Left ventricle myocardium inferior (tissue), 1 donor: ENCODE measurements at regions not wholly inside any gene's neighbourhood (a gene's known extent, or its start where the extent isn't known, plus 50 kb on each side); places are given as distances from the start of the nearest gene placed in this dataset.

Source experiments
- DNase-seq: peaks from one replicate; pipeline ENCODE4 v3.0.0-alpha.2; 2020
- H3K27ac ChIP-seq: fragments of 200-600 bp; replicated peaks from 2 replicates; pipeline ENCODE4 v1.8.0; 2021
- H3K27me3 ChIP-seq: fragments of 200-600 bp; 2 replicates; pipeline ENCODE4 v1.8.0; 2021; ENCODE audit warnings: low read depth
- H3K36me3 ChIP-seq: fragments of 200-600 bp; 2 replicates; pipeline ENCODE4 v1.8.0; 2021
- H3K4me1 ChIP-seq: fragments of 200-600 bp; 2 replicates; pipeline ENCODE4 v1.8.0; 2021
- H3K4me3 ChIP-seq: fragments of 200-600 bp; 2 replicates; pipeline ENCODE4 v1.8.0; 2021; ENCODE audit warnings: mild to moderate bottlenecking, moderate library complexity
- H3K9me3 ChIP-seq: fragments of 200-600 bp; replicated peaks from 2 replicates; pipeline ENCODE4 v1.8.0; 2021
- intact Hi-C: fragments of 100-400 bp; cut with micrococcal nuclease; formaldehyde crosslinking; loops from one replicate; pipeline ENCODE4 v1.11.0; 2022
- TF ChIP-seq, protein P1 (sequence below): fragments of 200-600 bp; IDR thresholded peaks from 2 replicates; pipeline ENCODE4 v1.8.0; 2021; ENCODE audit warnings: antibody characterized with exemption, mild to moderate bottlenecking, borderline replicate concordance
- donor health status: DM: no; HTN: yes; CAD: no; lungs with severe emphysema.

DNA sequence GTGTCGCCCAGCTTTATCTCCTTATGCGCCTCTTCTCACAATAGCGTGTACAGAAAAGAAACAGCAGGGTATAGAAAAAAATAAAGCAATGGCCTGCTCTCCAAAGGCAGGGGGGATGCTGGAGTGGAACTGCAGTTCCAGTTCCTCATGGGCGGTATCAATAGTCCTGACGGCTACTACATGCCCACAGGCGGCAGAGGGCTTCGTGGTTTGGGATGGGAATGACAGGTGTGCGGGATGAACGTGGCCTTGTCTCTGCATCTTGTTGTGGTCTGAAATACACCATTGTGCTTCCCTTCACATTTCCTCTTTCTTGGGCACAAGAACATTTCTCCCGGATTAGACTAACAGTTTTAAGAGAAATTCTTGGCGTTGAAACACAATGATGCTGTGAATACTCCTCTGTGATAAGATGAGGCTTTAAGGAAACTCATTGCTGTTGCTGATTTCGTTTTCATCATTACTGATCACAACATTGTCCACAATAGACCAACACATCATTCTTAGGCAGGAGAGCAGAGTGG lies 124.1 kb upstream of the IGFBP7 start:
- no peaks in the 10 kb centered on the region for H3K9me3 ChIP-seq
- no peaks in the 10 kb centered on the region for H3K36me3 ChIP-seq
- no peaks in the 10 kb centered on the region for H3K4me1 ChIP-seq
- H3K27me3 ChIP-seq = peaks cover 22% of the 10 kb centered on the region
- intact Hi-C loops = no loop called here
- no peak overlapping the region for H3K27ac ChIP-seq
- no peak for DNase-seq
- no peak overlapping the region for H3K4me3 ChIP-seq
- TF ChIP-seq, protein P1, sequence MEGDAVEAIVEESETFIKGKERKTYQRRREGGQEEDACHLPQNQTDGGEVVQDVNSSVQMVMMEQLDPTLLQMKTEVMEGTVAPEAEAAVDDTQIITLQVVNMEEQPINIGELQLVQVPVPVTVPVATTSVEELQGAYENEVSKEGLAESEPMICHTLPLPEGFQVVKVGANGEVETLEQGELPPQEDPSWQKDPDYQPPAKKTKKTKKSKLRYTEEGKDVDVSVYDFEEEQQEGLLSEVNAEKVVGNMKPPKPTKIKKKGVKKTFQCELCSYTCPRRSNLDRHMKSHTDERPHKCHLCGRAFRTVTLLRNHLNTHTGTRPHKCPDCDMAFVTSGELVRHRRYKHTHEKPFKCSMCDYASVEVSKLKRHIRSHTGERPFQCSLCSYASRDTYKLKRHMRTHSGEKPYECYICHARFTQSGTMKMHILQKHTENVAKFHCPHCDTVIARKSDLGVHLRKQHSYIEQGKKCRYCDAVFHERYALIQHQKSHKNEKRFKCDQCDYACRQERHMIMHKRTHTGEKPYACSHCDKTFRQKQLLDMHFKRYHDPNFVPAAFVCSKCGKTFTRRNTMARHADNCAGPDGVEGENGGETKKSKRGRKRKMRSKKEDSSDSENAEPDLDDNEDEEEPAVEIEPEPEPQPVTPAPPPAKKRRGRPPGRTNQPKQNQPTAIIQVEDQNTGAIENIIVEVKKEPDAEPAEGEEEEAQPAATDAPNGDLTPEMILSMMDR = no peak

DNA sequence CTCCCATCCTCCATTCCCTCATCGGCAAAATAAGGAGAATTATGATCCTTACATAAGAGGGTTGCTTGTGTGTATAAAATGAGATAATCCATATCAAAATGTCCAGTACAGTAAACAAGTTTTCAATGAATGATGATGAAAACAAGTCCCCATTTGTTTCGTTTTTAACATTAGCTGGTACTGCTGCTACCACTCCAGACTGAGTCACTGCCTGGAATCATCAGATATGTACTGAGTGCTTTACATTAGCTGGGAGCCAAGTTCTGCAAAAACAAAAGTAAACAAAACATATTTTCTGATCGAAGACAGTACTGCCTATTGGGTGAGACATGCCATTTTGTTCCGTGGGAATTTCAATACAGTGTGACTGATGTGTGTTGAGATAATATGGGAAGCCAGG lies 123.2 kb upstream of the IGFBP7 start:
- H3K36me3 ChIP-seq = no peaks in the 10 kb centered on the region
- no peaks in the 10 kb centered on the region for H3K9me3 ChIP-seq
- H3K27ac ChIP-seq = no peak overlapping the region
- TF ChIP-seq, protein P1 = no peak
- intact Hi-C loops = no loop called here
- DNase-seq = no peak
- H3K27me3 ChIP-seq = peaks cover 17% of the 10 kb centered on the region
- H3K4me1 ChIP-seq = no peaks in the 10 kb centered on the region
- no peak overlapping the region for H3K4me3 ChIP-seq

DNA sequence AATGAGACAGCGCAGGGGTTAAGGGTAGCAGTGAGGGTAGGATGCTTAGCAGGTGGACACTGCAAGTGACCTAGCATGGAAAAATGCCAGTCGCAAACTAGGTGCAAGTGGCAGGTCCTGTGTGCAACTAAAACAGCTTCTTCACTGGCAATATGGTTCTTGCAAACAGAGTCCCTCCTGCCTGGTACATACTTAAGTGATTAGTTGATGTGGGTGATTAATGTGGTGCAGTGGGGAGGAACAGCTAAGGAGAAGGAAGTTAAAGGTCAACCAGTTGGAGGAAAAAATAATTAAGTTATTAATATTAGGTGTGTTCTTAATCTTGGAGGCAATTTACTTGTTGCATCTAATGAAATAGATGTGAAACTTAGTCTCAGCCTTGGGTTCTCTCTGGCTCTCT lies 121.6 kb upstream of the IGFBP7 start:
- Histone ChIP-seq H3K4me3 (no peak overlapping the region), H3K9me3 (no peaks in the 10 kb centered on the region), H3K4me1 (no peaks in the 10 kb centered on the region), H3K27ac (no peak overlapping the region), H3K36me3 (no peaks in the 10 kb centered on the region), H3K27me3 (peaks cover 14% of the 10 kb centered on the region)
- intact Hi-C loops = no loop called here
- no peak for DNase-seq
- TF ChIP-seq, protein P1 = no peak

DNA sequence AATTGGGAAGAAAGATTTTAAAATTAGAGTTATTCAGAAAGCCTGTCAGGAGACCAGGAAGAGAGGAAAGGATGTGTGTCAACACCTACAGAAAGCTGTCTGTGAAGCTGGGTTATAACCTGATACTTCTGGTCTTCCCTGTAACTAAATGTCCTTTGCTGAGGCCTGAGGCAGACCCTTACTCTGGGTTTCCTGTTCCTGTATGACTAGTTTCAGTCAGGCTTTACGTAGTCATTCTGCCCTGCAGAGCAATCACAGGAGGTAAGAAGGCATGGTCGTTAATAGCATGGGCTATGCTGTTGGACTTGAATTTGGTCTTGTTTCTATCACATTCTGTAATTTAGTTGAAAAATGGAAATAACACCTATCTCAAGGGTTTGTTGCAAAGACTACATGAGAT lies 110.5 kb upstream of the IGFBP7 start:
- H3K27ac ChIP-seq = no peak overlapping the region
- H3K4me3 ChIP-seq = no peak overlapping the region
- intact Hi-C loops = no loop called here
- no peaks in the 10 kb centered on the region for H3K36me3 ChIP-seq
- H3K4me1 ChIP-seq = no peaks in the 10 kb centered on the region
- no peaks in the 10 kb centered on the region for H3K9me3 ChIP-seq
- TF ChIP-seq, protein P1 = no peak
- no peak for DNase-seq
- H3K27me3 ChIP-seq = no peaks in the 10 kb centered on the region

DNA sequence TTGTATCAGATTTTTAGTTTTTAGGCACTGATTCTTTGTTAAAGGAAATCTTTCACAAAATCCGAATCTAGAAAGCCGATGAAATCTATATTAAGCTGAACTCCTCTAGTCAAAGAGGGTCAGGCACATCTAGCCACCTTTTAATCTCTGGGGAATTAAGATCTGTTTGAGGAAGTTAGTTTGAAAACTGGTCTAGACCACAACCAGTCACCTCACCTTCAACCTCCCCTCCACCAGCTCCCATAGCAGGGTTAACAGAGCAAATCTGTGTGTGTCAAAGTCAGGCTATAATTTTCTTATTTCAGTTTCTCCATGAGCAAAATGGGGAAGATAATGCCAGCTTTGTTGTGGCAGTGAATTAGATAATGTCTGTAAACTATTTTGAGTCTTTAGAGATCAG lies 110.0 kb upstream of the IGFBP7 start:
- H3K27ac ChIP-seq = no peak overlapping the region
- H3K4me1 ChIP-seq = no peaks in the 10 kb centered on the region
- H3K27me3 ChIP-seq = no peaks in the 10 kb centered on the region
- no peaks in the 10 kb centered on the region for H3K36me3 ChIP-seq
- intact Hi-C loops = no loop called here
- no peaks in the 10 kb centered on the region for H3K9me3 ChIP-seq
- H3K4me3 ChIP-seq = no peak overlapping the region
- no peak for DNase-seq
- TF ChIP-seq, protein P1 = no peak

DNA sequence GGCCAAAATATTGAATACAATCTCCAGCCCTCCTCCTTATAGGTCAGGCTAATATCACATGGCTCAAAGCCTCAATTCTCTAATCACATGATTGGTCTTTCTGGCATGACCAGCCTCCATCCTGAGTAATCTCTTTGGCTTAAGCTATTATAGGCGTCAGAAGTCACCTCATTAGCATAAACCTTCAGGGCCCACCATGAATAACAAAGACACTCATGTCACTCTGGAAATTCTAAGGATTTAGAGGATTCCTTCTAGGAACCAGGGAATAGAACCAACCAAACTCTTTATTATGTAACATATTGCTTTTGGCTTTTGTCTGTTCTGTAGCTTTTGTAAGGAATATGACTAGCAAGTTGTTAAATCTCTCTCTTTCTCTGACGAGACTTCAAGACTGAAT lies 109.2 kb upstream of the IGFBP7 start:
- intact Hi-C loops = no loop called here
- TF ChIP-seq, protein P1 = no peak
- H3K36me3 ChIP-seq = no peaks in the 10 kb centered on the region
- no peak overlapping the region for H3K4me3 ChIP-seq
- H3K27ac ChIP-seq = no peak overlapping the region
- no peaks in the 10 kb centered on the region for H3K4me1 ChIP-seq
- no peaks in the 10 kb centered on the region for H3K27me3 ChIP-seq
- no peak for DNase-seq
- H3K9me3 ChIP-seq = no peaks in the 10 kb centered on the region
